ENCODE measurements at regions not wholly inside any gene's neighbourhood (a gene's known extent, or its start where the extent isn't known, plus 50 kb on each side); places are given as distances from the start of the nearest gene placed in this dataset.

- TF ChIP-seq CTCF (IDR thresholded peaks at IDR 0.05; ENCODE audit: borderline replicate concordance, extremely low read depth, low read length, poor library complexity, severe bottlenecking) (no peak), EZH2 (IDR thresholded peaks at IDR 0.05; ENCODE audit: borderline replicate concordance, low read depth, low read length, severe bottlenecking) (no peak)
These were observed 307.1 kb upstream of the RRP15 start for GRCh38 chr1:217977943-217978342.

Measured in DND-41 (cell line).